ENCODE measurements at regions not wholly inside any gene's neighbourhood (a gene's known extent, or its start where the extent isn't known, plus 50 kb on each side); places are given as distances from the start of the nearest gene placed in this dataset.
A peak's percentile ranks its signal among the peaks of the same experiment; 100 is the strongest.
"Not testable (repeated sequence)": the region's sequence is repeated elsewhere in the genome, so short reads cannot be mapped to it uniquely, and the experiment has no call there.

GRCh38 chr9:7622481-7622880, 177.1 kb downstream of the DMAC1 start:
- DNase-seq (ENCODE audit: low read depth), result no peak

DNA sequence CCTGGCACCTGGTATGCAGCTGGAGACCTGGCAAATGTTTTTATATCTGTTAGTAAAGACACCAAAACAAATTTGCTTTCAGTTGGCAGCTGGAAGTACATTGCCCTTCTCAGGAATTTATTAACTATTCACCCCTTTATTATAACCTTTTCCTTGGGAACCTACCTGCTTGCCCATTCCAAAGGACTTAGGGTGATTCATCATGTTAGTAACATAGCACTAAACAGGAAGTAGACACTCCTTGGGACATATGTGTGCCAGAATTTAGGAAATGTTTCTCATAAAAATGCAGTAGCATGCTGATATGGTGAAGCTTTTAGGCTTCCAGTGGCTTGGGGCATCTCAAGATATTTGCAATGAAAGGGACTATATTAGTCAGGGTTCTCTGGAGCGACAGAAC, 184.2 kb downstream of the DMAC1 start:
- DNase-seq (ENCODE audit: low read depth), result no peak

DNA sequence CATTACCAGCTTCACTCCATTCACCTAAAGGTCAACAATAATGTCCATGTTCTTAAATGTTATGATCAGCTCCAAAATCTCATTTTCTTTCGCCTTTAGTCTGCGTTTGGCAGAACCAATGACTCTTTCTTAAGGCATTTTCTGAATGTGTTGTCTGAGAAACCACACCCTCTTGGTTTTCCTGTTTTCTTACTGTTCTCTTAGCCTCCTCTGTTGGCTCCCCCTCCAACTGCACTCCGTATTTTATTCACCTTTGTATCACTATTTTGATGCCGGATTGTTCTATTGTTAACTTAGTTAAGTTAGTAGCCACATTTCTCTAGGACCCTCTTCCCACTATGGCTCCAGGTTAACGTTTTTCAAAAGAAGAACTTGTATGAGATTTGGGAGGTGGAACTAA, 185.6 kb downstream of the DMAC1 start:
- no peak for DNase-seq (ENCODE audit: low read depth)

DNA sequence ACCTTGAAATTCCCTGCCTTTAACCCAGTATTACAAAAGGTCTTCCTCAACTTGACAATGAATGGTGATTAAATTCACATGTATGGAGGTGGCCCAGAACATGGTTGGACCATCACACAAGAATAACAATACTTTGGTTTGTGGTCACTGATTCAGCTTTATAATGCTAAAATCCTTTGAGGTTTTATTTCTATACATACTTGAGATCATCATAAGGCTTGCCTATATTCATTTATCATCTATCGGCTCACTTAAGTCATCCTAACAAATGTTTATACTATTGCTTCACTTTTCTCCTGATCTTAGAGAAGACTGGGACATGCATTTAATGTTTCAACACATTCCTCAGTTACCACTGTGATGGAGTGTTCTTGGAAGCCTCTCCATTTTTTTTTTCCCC, 191.3 kb downstream of the DMAC1 start:
- DNase-seq (ENCODE audit: low read depth), result no peak

DNA sequence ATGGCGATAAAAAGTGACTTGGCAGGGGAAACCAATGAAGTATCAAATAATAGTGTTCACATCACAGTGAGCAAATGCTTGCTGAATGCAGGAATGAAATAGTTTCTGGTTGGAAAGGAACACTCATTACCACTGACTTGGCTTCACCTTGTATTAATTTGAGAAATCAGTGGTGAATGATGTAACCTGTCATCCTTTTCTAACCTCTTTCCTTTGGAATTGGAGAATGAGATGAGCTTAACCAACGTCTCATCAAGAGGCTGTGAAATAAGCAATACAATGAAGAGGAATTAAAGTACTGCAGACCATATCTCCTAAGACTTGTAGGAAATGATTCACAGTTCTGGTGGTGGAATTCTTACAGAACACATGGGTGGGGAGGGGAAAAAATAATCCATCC, 192.2 kb downstream of the DMAC1 start:
- DNase-seq (ENCODE audit: low read depth), result no peak

DNA sequence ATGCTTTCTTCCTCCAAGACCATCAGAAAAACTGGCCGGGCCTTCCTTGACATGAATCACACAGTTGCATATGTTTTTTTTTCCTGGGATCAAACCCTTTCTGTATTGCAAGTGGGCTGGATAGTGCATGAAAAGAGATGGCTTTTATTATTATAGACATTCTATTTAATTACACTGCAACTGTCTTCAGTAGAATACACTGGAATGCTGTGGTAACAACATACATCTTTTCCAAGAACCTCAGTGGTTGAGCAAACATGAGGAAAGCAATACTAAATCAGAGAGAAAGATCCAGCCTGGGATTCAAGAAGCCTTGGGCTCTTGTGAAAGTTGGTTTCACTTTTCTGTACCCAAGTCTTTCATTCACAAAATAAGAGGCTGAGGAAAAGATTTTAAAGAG, 193.0 kb downstream of the DMAC1 start:
- no peak for DNase-seq (ENCODE audit: low read depth)

DNA sequence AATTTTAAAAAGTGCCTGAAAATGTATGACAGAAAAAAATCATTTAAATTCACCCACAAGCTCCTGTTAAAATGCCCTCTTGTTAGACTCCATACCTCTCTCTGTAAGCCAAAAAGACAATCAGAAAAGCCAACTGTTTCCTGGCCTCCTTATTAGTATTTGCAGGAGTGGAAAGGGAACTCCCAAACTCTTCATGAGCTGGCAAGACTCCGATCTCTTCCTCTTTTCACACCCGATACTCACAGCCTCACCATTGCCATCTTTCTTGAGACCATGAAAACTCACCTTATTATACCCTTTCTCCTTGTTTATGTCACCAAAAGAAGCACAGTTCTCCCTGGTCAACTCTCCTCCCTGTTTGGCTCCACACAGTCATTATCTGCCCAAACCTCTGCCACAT, 197.8 kb downstream of the DMAC1 start:
- DNase-seq (ENCODE audit: low read depth), result no peak

DNA sequence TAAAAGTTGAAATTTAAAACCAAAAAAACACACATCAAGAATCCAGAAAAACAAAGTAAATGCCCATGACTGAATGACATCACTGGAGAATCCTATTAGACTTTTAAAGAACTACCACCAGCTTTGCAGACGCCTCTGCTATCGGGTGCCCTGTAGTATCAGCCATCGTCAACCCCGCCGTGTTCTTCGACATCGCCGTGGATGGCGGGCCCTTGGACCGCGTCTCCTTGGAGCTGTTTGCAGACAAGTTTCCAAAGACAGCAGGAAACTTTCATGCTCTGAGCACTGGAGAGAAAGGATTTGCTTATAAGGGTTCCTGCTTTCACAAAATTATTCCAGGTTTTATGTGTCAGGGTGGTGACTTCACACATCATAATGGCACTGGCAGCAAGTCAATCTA, 201.9 kb downstream of the DMAC1 start:
- no peak for DNase-seq (ENCODE audit: low read depth)

GRCh38 chr9:7592321-7593316, 207.0 kb downstream of the DMAC1 start:
- DNase-seq (ENCODE audit: low read depth), result no peak

GRCh38 chr9:7591501-7591900, 208.1 kb downstream of the DMAC1 start:
- DNase-seq (ENCODE audit: low read depth), result no peak

- no peak for DNase-seq (ENCODE audit: low read depth)
Measured at GRCh38 chr9:7580568-7580967, 219.0 kb downstream of the DMAC1 start.

DNA sequence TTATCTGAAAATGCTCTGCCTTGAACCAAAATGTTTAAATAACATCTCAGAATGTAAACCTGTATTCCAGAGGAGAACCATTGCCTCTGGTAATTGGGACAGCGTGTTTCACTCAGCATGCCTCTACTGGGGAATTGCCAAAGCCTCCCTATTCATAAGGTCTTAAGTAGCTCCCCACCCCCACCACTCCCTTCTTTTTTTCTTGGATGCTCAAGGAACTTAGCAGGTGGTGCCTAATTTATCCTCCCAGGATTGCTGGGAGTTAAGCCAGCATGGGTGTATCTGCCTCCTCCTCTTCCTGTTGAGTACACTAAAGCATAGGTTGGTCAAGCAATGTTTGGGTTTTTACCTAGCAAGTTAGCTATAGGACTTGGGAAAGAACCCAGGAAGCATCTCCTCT, 220.2 kb downstream of the DMAC1 start:
- no peak for DNase-seq (ENCODE audit: low read depth)

DNA sequence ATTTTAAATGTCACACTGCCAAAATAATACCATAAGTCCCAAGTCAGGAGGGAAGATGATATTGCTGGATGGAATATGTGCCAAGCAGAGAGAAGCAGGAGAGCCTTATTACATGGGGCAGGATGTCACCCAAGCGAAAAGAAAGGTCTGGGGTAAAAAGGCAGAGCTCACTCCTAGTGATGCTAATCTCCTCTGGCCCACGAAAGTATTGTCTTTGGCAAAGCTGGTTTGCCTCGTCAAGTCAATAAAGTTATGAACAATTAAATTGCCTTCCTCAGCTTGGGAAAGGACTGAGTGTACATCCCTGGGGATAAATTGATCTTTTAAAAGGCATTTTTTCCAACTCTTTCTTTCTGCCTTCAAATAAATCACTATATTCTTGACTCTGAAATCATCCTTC, 220.6 kb downstream of the DMAC1 start:
- no peak for DNase-seq (ENCODE audit: low read depth)

GRCh38 chr9:7570107-7570720, 229.4 kb downstream of the DMAC1 start:
- DNase-seq (ENCODE audit: low read depth), result peak; percentile 57

DNA sequence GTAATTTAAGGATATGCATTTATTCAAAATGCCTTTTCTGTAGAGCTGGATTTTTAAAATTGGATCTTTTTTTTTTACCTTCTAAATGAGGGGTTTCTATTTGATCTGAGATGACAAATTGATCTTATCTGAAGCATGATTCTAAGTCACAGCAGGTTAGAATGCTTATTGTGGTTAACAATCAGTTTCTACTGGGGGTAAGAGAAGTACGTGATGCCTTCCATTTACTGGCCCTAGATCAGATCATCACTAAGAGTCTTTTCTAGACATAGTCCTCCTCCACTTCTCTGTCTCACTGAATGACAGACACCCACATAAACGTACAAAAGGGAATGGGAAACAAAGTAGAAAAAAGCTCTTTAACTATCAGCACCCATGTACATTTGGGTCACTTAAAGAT, 231.9 kb downstream of the DMAC1 start:
- no peak for DNase-seq (ENCODE audit: low read depth)

DNA sequence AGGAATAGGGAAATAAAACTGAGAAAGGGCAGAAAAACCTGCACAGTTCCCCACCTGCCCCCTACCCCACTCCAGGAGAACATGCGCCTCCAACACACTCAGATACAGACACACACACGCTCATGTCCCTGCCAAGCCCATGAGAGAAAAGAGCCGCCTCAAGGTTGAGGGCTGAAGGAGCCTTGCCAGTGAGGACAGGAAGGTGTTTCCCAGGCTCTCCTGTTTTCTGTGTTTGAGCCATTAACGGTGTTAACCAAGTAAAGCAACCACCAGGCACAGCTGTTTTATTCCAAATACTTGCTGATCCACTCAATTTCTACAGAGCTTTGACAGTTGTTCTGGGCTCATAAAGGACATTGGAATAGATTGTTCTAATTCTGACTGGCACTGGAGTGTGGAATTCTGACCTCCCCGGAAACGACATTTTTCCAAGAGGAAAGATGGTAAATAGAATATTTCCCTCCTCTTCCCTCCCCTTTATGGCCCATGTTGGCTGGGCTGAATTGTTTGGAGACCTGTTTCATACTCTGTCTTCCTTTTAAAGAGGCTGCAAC, 238.0 kb downstream of the DMAC1 start:
- no peak for DNase-seq (ENCODE audit: low read depth)

DNA sequence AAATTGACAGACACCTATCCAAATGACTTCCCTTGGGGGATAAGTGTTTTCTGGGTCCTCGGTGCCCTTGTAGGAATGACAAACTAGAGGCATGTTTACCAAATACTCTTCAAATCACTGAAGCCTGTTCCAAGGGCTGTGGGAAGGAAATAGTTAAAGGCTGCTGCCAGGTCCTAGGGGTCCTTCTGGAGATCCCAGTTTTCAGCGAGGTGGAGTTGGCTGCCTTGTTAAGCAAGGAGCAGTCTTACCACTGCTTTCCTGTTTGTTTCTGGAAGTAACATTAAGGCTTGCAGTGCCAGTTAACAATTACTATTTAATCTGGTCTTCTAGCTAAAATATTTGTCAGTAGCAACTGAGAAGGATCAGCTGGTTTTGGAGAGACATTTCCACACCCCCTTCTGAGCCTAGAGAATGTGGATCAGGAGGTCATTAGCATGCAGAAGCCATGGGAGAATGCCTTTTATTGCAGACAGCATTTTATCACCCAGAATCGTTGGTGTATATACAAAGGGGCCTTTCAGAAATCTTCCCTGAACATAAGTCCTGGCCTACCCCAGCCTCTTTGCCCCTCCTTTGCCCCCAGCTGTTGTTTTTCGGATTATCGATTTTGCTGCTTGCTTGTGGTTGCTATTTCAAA, 238.8 kb downstream of the DMAC1 start:
- no peak for DNase-seq (ENCODE audit: low read depth)

- no peak for DNase-seq (ENCODE audit: low read depth)
Measured at GRCh38 chr9:7554699-7555098, 244.9 kb downstream of the DMAC1 start.

DNA sequence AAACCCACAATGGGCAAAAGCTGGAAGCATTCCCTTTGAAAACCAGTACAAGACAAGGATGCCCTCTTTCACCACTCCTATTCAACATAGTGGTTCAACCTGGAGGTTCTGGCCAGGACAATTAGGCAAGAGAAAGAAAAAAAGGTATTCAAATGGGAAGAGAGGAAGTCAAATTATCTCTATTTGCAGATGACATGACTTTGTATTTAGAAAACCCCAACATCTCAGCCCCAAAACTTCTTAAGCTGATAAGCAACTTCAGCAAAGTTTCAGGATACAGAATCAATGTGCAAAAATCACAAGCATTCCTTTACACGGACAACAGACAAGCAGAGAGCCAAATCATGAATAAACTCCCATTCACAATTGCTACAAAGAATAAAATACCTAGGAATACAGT, 246.9 kb downstream of the DMAC1 start:
- DNase-seq (ENCODE audit: low read depth), result not testable (repeated sequence)

GRCh38 chr9:7549249-7549648, 250.3 kb downstream of the DMAC1 start:
- DNase-seq (ENCODE audit: low read depth), result no peak

GRCh38 chr9:7546261-7546660, 253.3 kb downstream of the DMAC1 start:
- DNase-seq (ENCODE audit: low read depth), result no peak

DNA sequence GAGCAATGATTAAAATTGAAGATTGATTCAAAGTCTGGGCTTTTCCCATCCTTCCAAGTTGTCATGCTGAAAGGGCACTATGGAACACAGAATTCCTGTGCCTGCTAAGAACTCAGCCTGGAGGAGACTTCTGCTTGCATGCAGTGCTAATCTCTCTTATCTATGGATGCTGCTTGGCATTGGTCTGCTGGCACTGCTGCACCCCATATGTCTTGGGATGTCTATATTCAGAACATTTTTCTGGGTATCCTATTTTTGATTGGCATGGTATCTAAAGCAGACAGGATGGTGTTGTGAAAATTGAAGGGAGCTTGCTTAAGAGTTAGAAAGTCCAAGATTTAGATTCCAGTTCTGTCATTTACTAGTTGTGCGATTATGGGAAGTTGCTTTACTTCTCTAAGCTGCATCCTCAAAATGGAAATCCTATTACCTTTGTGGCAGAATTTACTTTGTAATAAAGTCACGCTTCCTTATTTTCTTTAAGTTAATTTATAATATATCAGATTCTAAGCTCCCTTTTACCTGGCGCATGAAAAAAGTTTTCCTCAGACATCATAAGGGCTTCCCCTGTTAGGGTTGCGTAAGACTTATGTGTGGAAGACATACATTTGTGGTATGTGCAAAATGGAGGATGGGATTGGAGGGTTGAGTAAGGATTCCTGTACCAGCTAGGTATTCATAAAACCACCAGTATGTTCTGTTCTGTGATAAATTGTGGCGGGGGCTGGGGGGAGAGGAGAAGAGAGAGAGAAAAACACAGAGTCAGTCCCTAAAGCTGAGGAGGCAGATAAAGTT, 254.0 kb downstream of the DMAC1 start:
- no peak for DNase-seq (ENCODE audit: low read depth)
